OCI-LY3 (cell line): ENCODE measurements at regions not wholly inside any gene's neighbourhood (a gene's known extent, or its start where the extent isn't known, plus 50 kb on each side); places are given as distances from the start of the nearest gene placed in this dataset.
A peak's percentile ranks its signal among the peaks of the same experiment; 100 is the strongest.

Source experiments
- H2AFZ ChIP-seq: fragments of 200-600, 300-600 bp; shearing (Covaris generic); 2 replicates; pipeline ENCODE4 v1.6.0; 2014; ENCODE audit warnings: antibody characterized with exemption, low read depth, low read length
- H3K27ac ChIP-seq: fragments of 200-600, 300-600 bp; sonication (generic); 2 replicates; pipeline ENCODE4 v1.5.1; 2014; ENCODE audit warnings: mild to moderate bottlenecking, low read length, moderate library complexity, mixed read lengths
- H3K27me3 ChIP-seq: fragments of 200-600, 300-600 bp; sonication (generic); 2 replicates; pipeline ENCODE4 v1.6.1; 2014; ENCODE audit warnings: low read depth, low read length, mixed read lengths
- H3K36me3 ChIP-seq: fragments of 200-600, 300-600 bp; sonication (generic); replicated peaks from 2 replicates; pipeline ENCODE3; 2014; ENCODE audit warnings: low read depth, low read length, mixed read lengths
- H3K4me1 ChIP-seq: fragments of 300-600, 200-600 bp; sonication (generic); 2 replicates; pipeline ENCODE4 v1.6.1; 2014; ENCODE audit warnings: low read length, mixed read lengths
- H3K4me2 ChIP-seq: fragments of 200-600, 300-600 bp; sonication (generic); 2 replicates; pipeline ENCODE4 v1.6.1; 2014; ENCODE audit warnings: low read length, mixed read lengths
- H3K4me3 ChIP-seq: fragments of 300-600, 200-600 bp; sonication (generic); 2 replicates; pipeline ENCODE4 v1.5.1; 2014; ENCODE audit warnings: antibody characterized with exemption, mild to moderate bottlenecking, low read length, moderate library complexity
- H3K79me2 ChIP-seq: fragments of 300-600, 200-600 bp; shearing (Covaris generic); 2 replicates; pipeline ENCODE4 v1.6.1; 2014; ENCODE audit warnings: mild to moderate bottlenecking, low read length, mixed read lengths
- H3K9ac ChIP-seq: fragments of 300-600, 200-600 bp; shearing (Covaris generic); 2 replicates; pipeline ENCODE4 v1.6.0; 2014; ENCODE audit warnings: mild to moderate bottlenecking, low read length, moderate library complexity
- H3K9me3 ChIP-seq: fragments of 200-600, 300-600 bp; shearing (Covaris generic); 2 replicates; pipeline ENCODE4 v1.6.1; 2014; ENCODE audit warnings: low read length, mixed read lengths; ENCODE audit not compliant: insufficient read depth
- H4K20me1 ChIP-seq: fragments of 200-600, 300-600 bp; sonication (generic); 2 replicates; pipeline ENCODE4 v1.6.1; 2016; ENCODE audit warnings: low read length, mixed read lengths; ENCODE audit not compliant: insufficient read depth
- CTCF ChIP-seq: fragments of 200-600, 300-600 bp; sonication (generic); IDR thresholded peaks from 2 replicates; pipeline ENCODE4 v1.5.1; 2014; ENCODE audit warnings: antibody characterized with exemption, low read length, low read depth
- EZH2phosphoT487 ChIP-seq: fragments of 200-600 bp; shearing (Covaris generic); IDR thresholded peaks from 2 replicates; pipeline ENCODE4 v1.6.1; 2018; ENCODE audit warnings: antibody characterized with exemption, mixed run types, low read depth

- no peaks in the 10 kb centered on the region for H3K79me2 ChIP-seq
- peaks cover 26% of the 10 kb centered on the region for H3K4me1 ChIP-seq
- H4K20me1 ChIP-seq: no peaks in the 10 kb centered on the region
- H3K36me3 ChIP-seq: no peaks in the 10 kb centered on the region
- no peak overlapping the region for H2AFZ ChIP-seq
- H3K27me3 ChIP-seq: no peaks in the 10 kb centered on the region
- no peak overlapping the region for H3K9ac ChIP-seq
- no peak overlapping the region for H3K27ac ChIP-seq
- no peak overlapping the region for H3K4me2 ChIP-seq
- no peak for TF ChIP-seq CTCF
- TF ChIP-seq EZH2phosphoT487: no peak
- no peak overlapping the region for H3K4me3 ChIP-seq
- H3K9me3 ChIP-seq: no peaks in the 10 kb centered on the region; the same call in 1 of the 2 replicates
Observed at GRCh38 chr4:85414972-85415371, 60.0 kb upstream of the ARHGAP24 start.

- Histone ChIP-seq H3K27ac (no peak overlapping the region), H3K27me3 (no peaks in the 10 kb centered on the region), H3K9me3 (no peaks in the 10 kb centered on the region; the same call in 1 of the 2 replicates), H3K4me1 (peaks cover 35% of the 10 kb centered on the region), H3K36me3 (no peaks in the 10 kb centered on the region), H2AFZ (no peak overlapping the region), H3K4me3 (no peak overlapping the region), H3K79me2 (no peaks in the 10 kb centered on the region), H3K9ac (no peak overlapping the region), H4K20me1 (no peaks in the 10 kb centered on the region), H3K4me2 (no peak overlapping the region)
- no peak for TF ChIP-seq EZH2phosphoT487
- no peak for TF ChIP-seq CTCF
Observed at GRCh38 chr4:85416094-85416493, 58.9 kb upstream of the ARHGAP24 start.

- Histone ChIP-seq H3K79me2 (no peaks in the 10 kb centered on the region), H3K9ac (no peak overlapping the region; the same call in 1 of the 2 replicates), H3K27me3 (no peaks in the 10 kb centered on the region), H3K4me3 (0 out of 2 replicates have a peak overlapping the region, but pooled peaks have one; percentile 21), H2AFZ (no peak overlapping the region), H4K20me1 (no peaks in the 10 kb centered on the region), H3K27ac (no peak overlapping the region), H3K4me2 (peak overlapping the region; percentile 54), H3K36me3 (no peaks in the 10 kb centered on the region), H3K9me3 (no peaks in the 10 kb centered on the region; the same call in 1 of the 2 replicates), H3K4me1 (peaks cover 48% of the 10 kb centered on the region)
- no peak for TF ChIP-seq EZH2phosphoT487
- TF ChIP-seq CTCF: no peak
Observed at GRCh38 chr4:85419103-85419502, 55.8 kb upstream of the ARHGAP24 start.

- Histone ChIP-seq H3K27me3 (no peaks in the 10 kb centered on the region), H3K36me3 (no peaks in the 10 kb centered on the region), H3K9ac (no peak overlapping the region), H3K79me2 (no peaks in the 10 kb centered on the region), H3K4me2 (no peak overlapping the region), H3K27ac (no peak overlapping the region), H2AFZ (no peak overlapping the region), H4K20me1 (no peaks in the 10 kb centered on the region), H3K4me3 (no peak overlapping the region), H3K9me3 (no peaks in the 10 kb centered on the region; the same call in 1 of the 2 replicates), H3K4me1 (peaks cover 48% of the 10 kb centered on the region)
- TF ChIP-seq CTCF: no peak
- no peak for TF ChIP-seq EZH2phosphoT487
Observed at GRCh38 chr4:85420831-85421230, 54.1 kb upstream of the ARHGAP24 start.
